AG09309 (cell line): ENCODE measurements at regions not wholly inside any gene's neighbourhood (a gene's known extent, or its start where the extent isn't known, plus 50 kb on each side); places are given as distances from the start of the nearest gene placed in this dataset.

ENCODE experiments used
- DNase-seq: peaks from one replicate; pipeline ENCODE4 v3.0.0-alpha.2; 2010; ENCODE audit warnings: low read depth
- H3K4me3 ChIP-seq: 2 replicates; pipeline ENCODE4 v1.5.1; 2011; ENCODE audit warnings: mild to moderate bottlenecking, low read depth, low read length, moderate library complexity; ENCODE audit not compliant: control insufficient read depth
- TF ChIP-seq, protein P1 (sequence below): IDR thresholded peaks from 2 replicates; pipeline ENCODE4 v1.5.1; 2011; ENCODE audit warnings: mild to moderate bottlenecking, low read depth, low read length, inconsistent platforms; ENCODE audit not compliant: insufficient read depth, control insufficient read depth; ENCODE audit errors: missing control alignments

DNA sequence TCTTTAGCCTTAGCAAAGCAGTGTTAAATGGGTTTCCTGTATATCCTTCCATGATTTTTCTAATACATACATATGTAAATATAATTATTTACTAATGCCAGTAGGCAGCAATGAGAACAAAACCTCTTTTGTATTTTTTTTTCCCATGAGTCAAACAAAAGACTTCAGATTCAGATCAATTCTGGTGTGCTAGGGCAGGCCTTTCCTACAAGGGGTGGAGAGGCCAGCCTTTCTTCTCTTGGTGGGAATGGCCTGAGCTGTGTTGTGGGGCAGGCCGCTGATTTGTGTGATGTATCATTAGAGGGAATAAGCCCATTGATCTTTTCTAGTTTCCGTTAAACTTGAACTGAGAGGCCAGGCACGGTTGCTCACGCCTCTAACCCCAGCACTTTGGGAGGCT is 115.5 kb upstream of the DMRT1 start:
- DNase-seq = no peak
- H3K4me3 ChIP-seq = no peak overlapping the region
- TF ChIP-seq, protein P1, sequence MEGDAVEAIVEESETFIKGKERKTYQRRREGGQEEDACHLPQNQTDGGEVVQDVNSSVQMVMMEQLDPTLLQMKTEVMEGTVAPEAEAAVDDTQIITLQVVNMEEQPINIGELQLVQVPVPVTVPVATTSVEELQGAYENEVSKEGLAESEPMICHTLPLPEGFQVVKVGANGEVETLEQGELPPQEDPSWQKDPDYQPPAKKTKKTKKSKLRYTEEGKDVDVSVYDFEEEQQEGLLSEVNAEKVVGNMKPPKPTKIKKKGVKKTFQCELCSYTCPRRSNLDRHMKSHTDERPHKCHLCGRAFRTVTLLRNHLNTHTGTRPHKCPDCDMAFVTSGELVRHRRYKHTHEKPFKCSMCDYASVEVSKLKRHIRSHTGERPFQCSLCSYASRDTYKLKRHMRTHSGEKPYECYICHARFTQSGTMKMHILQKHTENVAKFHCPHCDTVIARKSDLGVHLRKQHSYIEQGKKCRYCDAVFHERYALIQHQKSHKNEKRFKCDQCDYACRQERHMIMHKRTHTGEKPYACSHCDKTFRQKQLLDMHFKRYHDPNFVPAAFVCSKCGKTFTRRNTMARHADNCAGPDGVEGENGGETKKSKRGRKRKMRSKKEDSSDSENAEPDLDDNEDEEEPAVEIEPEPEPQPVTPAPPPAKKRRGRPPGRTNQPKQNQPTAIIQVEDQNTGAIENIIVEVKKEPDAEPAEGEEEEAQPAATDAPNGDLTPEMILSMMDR = no peak

DNA sequence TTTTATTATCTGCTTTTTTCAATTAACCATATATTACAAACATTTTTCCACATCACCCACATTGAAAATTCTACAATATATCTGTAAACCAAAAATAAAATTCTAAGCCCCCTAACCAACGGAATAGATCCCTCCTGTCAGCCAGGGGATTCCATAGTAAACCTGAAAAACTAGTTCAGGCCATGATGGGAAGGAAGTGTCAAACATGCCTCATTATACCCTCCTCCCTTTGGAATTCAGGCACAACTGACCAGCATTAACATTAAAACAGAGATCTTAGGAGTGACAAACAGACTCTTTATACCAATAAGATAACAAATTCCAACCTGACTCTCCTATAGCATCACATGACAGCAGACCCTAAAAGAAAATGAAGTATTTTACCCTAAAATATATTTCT is 113.7 kb upstream of the DMRT1 start:
- TF ChIP-seq, protein P1 = no peak
- no peak overlapping the region for H3K4me3 ChIP-seq
- no peak for DNase-seq

DNA sequence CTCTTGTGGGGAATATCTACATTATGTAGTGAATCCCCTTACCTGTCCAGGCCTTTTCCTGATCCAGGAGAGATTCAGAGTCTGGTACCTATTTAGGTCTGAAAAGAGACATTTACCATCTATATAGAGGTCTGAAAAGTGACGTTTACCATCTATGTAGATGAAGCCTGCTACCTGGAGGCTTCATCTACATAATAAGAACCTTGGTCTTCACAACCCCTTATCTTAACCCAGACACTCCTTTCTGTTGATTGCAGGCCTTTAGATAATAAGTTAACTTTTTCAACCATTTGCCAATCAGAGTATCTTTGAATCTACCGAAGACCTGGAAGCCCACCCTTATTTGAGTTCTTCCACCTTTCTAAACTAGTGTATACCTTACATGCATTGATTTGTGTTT is 113.0 kb upstream of the DMRT1 start:
- no peak overlapping the region for H3K4me3 ChIP-seq
- TF ChIP-seq, protein P1 = no peak
- DNase-seq = no peak

DNA sequence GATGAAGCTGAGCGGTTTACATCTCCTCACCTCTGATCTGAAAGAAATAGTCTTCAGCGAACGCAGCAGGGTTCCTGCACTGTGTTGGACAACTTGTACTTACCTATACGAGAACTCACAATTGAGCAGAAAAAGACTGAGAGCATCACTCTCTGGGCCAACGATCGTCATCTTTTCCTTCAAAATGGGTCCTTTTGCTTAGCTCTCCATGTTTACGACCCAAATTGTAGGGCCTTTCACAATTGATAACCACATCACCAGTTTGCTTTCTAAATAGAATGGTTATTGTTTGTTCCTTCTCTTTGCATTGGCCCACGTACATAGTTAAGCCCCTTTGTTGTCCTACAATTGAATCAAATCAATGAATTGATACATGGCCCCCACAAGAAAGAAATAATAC is 110.0 kb upstream of the DMRT1 start:
- H3K4me3 ChIP-seq = no peak overlapping the region
- DNase-seq = no peak
- TF ChIP-seq, protein P1 = no peak

DNA sequence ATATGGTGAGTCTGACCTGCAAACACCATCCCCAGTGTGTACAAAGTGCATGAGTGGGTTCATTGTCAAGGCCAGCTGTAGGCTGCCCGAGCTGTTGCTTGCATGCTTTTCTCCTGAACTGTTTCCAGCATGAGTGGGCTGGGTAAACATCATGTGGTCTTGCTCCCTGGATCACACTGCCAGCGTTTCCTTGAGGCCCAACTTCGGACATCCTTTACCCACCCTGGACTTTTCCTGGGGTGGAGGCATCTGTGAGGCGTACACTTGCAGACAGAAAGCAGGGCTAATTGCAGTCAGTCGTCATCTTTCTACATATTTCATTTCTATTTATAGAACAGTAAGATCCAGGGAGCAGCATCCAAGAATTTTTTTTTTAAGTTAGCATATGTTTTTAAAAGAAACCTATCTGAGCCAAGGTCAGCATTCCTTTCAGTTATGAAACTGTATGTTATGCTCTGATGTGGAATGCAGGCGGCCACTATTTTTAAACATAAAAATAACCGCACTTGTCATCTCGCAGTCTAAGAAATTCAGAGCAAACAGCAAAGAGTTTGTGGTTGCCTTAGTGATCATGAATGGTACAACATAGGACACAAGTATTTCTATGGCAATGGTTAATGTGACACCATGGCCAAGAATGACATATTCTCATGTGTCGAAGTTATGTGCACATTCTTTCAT is 106.5 kb upstream of the DMRT1 start:
- DNase-seq = peak; percentile 92
- TF ChIP-seq, protein P1 = no peak
- no peak overlapping the region for H3K4me3 ChIP-seq

DNA sequence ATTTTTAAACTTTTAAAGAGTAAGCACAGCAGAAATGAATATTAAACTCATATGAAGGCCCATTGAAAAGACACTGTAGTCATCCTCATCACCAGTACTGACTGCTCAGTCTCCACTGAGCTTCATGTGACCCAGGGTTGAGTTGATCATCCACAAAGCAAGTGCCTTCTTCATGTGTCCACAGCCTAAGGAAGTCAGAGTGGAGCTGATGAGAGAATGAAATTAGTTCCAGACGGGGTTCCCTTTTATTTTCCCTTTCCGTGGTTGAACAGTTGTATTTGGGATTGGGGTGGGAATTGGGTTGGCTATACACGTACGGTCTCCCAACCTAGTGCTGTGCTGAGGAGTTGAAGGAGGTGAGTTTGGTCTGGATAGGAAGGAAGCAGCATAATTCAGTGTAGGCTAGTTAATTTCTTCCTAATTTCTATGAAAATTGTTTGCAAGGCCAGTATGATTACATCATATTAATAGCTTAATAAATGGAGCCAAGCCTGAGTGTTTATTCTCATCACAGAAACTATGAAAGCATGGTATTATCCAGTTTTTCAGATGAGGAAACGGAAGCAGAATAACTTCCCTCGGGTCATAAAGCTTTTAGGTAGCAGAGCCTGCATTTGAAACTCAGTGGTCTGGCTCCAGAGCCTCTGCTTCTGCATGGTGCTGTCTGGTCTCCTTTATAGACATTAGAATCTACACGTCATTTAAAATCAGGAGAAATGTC is 103.9 kb upstream of the DMRT1 start:
- no peak overlapping the region for H3K4me3 ChIP-seq
- DNase-seq = no peak

More for the DNA sequence above, 103.9 kb upstream of the DMRT1 start:
- TF ChIP-seq, protein P1 = no peak
